Fibroblast of pulmonary artery (primary cell): ENCODE measurements at regions not wholly inside any gene's neighbourhood (a gene's known extent, or its start where the extent isn't known, plus 50 kb on each side); places are given as distances from the start of the nearest gene placed in this dataset.
"Not testable (repeated sequence)": the region's sequence is repeated elsewhere in the genome, so short reads cannot be mapped to it uniquely, and the experiment has no call there.

Experiments used
- DNase-seq: peaks from one replicate; pipeline ENCODE4 v3.0.0-alpha.2; 2010; ENCODE audit warnings: low read depth
- H3K4me3 ChIP-seq: replicated peaks from 2 replicates; pipeline ENCODE4 v1.5.1; 2011; ENCODE audit warnings: low read depth, mild to moderate bottlenecking, control low read depth, low read length, moderate library complexity
- CTCF ChIP-seq: IDR thresholded peaks from 2 replicates; pipeline ENCODE4 v1.5.1; 2011; ENCODE audit warnings: mild to moderate bottlenecking, control low read depth, low read length, inconsistent platforms; ENCODE audit errors: missing control alignments

- TF ChIP-seq CTCF, result no peak
- DNase-seq, result peak; percentile 8
Observed at GRCh38 chr20:26218301-26218700, 521.6 kb upstream of the ZNF337 start.

GRCh38 chr20:26216025-26216424 is 519.4 kb upstream of the ZNF337 start:
- H3K4me3 ChIP-seq, result no peak overlapping the region
- DNase-seq, result peak; percentile 14
- TF ChIP-seq CTCF, result no peak

More at GRCh38 chr20:26218301-26218700, 521.6 kb upstream of the ZNF337 start:
- H3K4me3 ChIP-seq, result no peak overlapping the region

- no peak for DNase-seq
- TF ChIP-seq CTCF, result no peak
- no peak overlapping the region for H3K4me3 ChIP-seq
Observed at GRCh38 chr20:26214991-26215390, 518.3 kb upstream of the ZNF337 start.

- no peak for DNase-seq
- no peak overlapping the region for H3K4me3 ChIP-seq
- no peak for TF ChIP-seq CTCF
Observed at GRCh38 chr20:26209171-26209941, 512.7 kb upstream of the ZNF337 start.

- no peak for TF ChIP-seq CTCF
- H3K4me3 ChIP-seq, result peak overlapping the region; percentile 36
- DNase-seq, result no peak
Observed at GRCh38 chr20:26208296-26209091, 511.8 kb upstream of the ZNF337 start.

GRCh38 chr20:26207967-26208295 is 511.3 kb upstream of the ZNF337 start:
- not testable (repeated sequence) for DNase-seq
- H3K4me3 ChIP-seq, result peak overlapping the region; percentile 36

GRCh38 chr20:26207237-26207966 is 510.7 kb upstream of the ZNF337 start:
- DNase-seq, result no peak
- TF ChIP-seq CTCF, result no peak
- H3K4me3 ChIP-seq, result no peak overlapping the region
